ENCODE measurements at regions not wholly inside any gene's neighbourhood (a gene's known extent, or its start where the extent isn't known, plus 50 kb on each side); places are given as distances from the start of the nearest gene placed in this dataset.

- intact Hi-C loops (cut with DNase I), result no loop called here
- no peak for DNase-seq (ENCODE audit: low spot score)
These were observed 149.9 kb upstream of the PHACTR1 start for GRCh38 chr6:12566618-12567123.

- no peak for DNase-seq (ENCODE audit: low spot score)
- intact Hi-C loops (cut with DNase I), result no loop called here
These were observed 148.9 kb upstream of the PHACTR1 start for GRCh38 chr6:12567682-12568081.

- intact Hi-C loops (cut with DNase I), result no loop called here
- DNase-seq (ENCODE audit: low spot score), result no peak
These were observed 146.9 kb upstream of the PHACTR1 start for GRCh38 chr6:12569646-12570045.

GRCh38 chr6:12570461-12571030 lies 146.0 kb upstream of the PHACTR1 start:
- DNase-seq (ENCODE audit: low spot score), result no peak
- intact Hi-C loops (cut with DNase I), result no loop called here

DNA sequence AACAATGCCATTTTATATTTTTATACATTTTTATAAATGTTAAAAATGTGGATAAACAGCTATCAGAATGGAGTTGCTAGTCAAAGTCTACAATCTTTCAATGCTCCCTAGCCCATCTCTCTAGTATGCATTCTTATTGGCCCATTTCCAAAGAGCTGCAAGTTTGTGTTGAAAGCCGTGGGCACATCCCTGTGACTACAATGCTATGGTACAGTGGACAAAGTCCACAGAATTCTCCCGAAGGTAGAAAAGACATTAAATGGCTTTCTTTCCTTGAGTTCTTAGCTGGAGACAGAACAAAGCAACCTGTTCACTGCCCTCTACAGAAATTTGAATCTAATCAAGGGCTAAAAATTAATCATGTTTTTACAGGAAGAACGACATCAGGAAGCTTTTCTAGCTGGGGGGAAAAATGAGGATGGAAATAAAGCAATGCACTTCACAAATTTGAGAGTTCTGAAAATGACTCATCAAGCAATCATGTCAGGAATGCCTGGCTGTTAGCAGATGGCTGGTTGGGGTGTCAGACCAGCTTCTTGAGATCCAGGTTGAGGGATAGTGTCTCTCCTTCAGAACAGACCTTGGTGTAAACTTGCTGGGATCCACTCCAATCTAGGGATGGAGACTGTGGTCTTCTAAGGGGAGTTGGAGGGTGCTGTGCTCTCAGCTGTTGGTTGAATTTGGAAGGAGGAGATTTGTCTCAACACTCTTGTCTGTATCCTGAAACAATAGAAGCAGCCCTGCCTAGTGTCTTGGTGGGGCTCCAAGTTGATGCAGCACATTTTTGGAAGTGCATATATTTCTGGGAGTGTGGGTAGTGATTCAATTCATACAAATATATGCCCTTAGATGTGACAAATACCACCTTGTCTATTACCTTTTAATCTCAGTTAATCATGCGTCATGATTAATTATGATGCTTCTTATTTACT lies 143.4 kb upstream of the PHACTR1 start:
- DNase-seq (ENCODE audit: low spot score), result no peak
- intact Hi-C loops (cut with DNase I), result no loop called here

DNA sequence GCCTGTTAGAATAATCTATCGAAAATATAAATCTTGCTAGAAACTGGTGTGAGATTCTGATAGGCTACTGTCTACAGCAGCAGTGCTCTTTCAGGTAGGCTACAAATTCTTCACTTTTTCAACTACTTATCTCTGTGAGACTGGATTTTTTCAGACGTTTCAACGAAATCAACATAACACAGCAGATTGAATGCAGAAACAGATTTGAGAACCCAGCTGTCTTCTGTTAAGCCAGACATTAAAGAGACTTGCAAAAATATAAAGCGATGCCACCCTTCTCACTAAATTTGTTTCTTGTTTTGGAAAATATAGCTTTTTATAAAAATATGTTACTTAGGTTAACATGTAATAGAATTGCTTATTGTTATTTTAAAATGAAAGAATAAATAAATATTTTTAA lies 140.6 kb upstream of the PHACTR1 start:
- intact Hi-C loops (cut with DNase I), result no loop called here
- no peak for DNase-seq (ENCODE audit: low spot score)

GRCh38 chr6:12576389-12576788 lies 140.2 kb upstream of the PHACTR1 start:
- DNase-seq (ENCODE audit: low spot score), result no peak
- intact Hi-C loops (cut with DNase I), result no loop called here

GRCh38 chr6:12577124-12577850 lies 139.3 kb upstream of the PHACTR1 start:
- intact Hi-C loops (cut with DNase I), result no loop called here
- DNase-seq (ENCODE audit: low spot score), result no peak

DNA sequence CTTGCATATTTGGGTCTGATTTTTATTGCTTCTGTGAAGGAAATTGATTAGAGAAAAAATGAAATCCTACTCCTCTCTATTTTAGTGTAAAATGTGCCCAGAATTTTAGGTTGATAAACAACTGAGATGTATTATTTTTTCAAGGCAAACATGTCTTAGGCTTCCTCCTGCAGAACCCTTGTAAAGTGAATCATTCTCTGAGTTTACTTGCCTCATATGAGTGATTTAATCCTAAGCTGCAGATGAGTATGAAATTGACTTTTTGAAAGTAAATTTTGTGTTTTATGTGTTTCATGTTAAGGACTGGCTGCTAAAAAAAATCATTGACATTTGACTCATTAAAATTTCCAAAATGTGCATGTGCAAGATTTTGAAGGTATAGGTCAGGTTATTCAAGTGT lies 138.5 kb upstream of the PHACTR1 start:
- intact Hi-C loops (cut with DNase I), result no loop called here
- DNase-seq (ENCODE audit: low spot score), result no peak

GRCh38 chr6:12578751-12579150 lies 137.8 kb upstream of the PHACTR1 start:
- DNase-seq (ENCODE audit: low spot score), result no peak
- intact Hi-C loops (cut with DNase I), result no loop called here

GRCh38 chr6:12580290-12580689 lies 136.3 kb upstream of the PHACTR1 start:
- DNase-seq (ENCODE audit: low spot score), result no peak
- intact Hi-C loops (cut with DNase I), result loop anchor here (10.0 kb wide), 1 partner anchor 85 kb away; no protein-coding TSS in a partner anchor

GRCh38 chr6:12582421-12583110 lies 134.0 kb upstream of the PHACTR1 start:
- intact Hi-C loops (cut with DNase I), result loop anchor here (10.0 kb wide), 1 partner anchor 88 kb away; no protein-coding TSS in a partner anchor
- DNase-seq (ENCODE audit: low spot score), result no peak

- no peak for DNase-seq (ENCODE audit: low spot score)
- intact Hi-C loops (cut with DNase I), result loop anchor here (5.0 to 10.0 kb wide), 2 partner anchors 90 to 293 kb away; partner anchors contain the start of gene EDN1
These were observed 131.7 kb upstream of the PHACTR1 start for GRCh38 chr6:12584631-12585405.

GRCh38 chr6:12585497-12585958 lies 131.0 kb upstream of the PHACTR1 start:
- intact Hi-C loops (cut with DNase I), result loop anchor here (5.0 to 10.0 kb wide), 2 partner anchors 91 to 293 kb away; partner anchors contain the start of gene EDN1
- DNase-seq (ENCODE audit: low spot score), result no peak

DNA sequence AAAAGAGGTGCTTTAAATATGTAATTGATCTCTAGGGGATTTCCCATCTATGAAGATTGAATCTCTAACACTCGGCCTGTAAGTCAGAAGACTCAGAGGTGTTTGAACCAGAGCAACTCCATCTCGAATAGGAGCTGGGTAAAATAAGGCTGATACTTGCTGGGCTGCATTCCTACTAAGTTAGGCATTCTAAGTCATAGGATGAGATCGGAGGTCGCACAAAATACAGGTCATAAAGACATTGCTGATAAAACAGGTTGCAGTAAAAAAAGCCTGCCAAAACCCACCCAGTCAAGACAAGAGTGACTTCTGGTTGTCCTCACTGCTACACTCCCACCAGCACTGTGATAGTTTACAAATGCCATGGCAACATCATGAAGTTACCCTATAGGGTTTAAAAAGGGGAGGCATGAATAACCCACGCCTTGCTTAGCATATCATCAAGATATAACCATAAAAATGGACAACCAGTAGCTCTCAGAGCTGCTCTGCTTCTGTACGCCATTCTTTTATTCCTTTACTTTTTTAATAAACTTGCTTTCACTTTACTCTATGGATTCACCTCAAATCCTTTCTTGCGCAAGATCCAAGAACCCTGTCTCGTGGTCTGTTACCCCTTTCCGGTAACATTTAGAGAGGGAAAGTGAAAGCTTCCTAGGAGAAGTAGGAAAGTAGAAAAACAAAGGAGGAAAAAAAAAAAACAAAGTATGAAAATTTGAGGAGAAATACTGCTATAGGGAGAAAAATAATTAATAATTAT lies 129.7 kb upstream of the PHACTR1 start:
- intact Hi-C loops (cut with DNase I), result loop anchor here (5.0 to 10.0 kb wide), 2 partner anchors 92 to 295 kb away; partner anchors contain the start of gene EDN1
- DNase-seq (ENCODE audit: low spot score), result no peak

GRCh38 chr6:12590901-12591300 lies 125.7 kb upstream of the PHACTR1 start:
- no peak for DNase-seq (ENCODE audit: low spot score)
- intact Hi-C loops (cut with DNase I), result no loop called here

GRCh38 chr6:12592634-12593033 lies 123.9 kb upstream of the PHACTR1 start:
- no peak for DNase-seq (ENCODE audit: low spot score)
- intact Hi-C loops (cut with DNase I), result no loop called here

Data from cardiac septum (tissue), 1 donor.